OCI-LY7 (cell line): ENCODE measurements at regions not wholly inside any gene's neighbourhood (a gene's known extent, or its start where the extent isn't known, plus 50 kb on each side); places are given as distances from the start of the nearest gene placed in this dataset.

Experiments
- BruUV-seq: library from RNA; stranded (reverse); fragments of 400-500 nt; replicated peaks from 2 replicates; lab custom pipeline; 2021; lab: Mats Ljungman, UMichigan
- CTCF ChIA-PET: fragments of 300-600 bp; sonication (Branson Sonifier 250); formaldehyde crosslinking; loops from one replicate; lab custom pipeline; 2022; ENCODE audit warnings: antibody characterized with exemption; ENCODE audit not compliant: unreplicated experiment; lab: Charles Lee
- POLR2A ChIA-PET: fragments of 300-600 bp; sonication (Branson Sonifier 250); formaldehyde crosslinking; loops from one replicate; lab custom pipeline; 2022; ENCODE audit warnings: antibody characterized with exemption; lab: Charles Lee
- DNase-seq: peaks from one replicate; pipeline ENCODE4 v3.0.0-alpha.2; 2015; ENCODE audit warnings: low spot score
- H2AFZ ChIP-seq: fragments of 200-600 bp; sonication (generic), shearing (Covaris generic); 2 replicates; pipeline ENCODE4 v1.6.1; 2014; ENCODE audit warnings: mild to moderate bottlenecking, antibody characterized with exemption, low read length, moderate library complexity
- H3K27ac ChIP-seq: fragments of 200-600 bp; sonication (generic); 2 replicates; pipeline ENCODE4 v1.5.1; 2014; ENCODE audit warnings: mixed run types, low read depth, mild to moderate bottlenecking, moderate library complexity, low read length, inconsistent platforms; ENCODE audit not compliant: poor library complexity, severe bottlenecking
- H3K36me3 ChIP-seq: fragments of 200-600 bp; sonication (generic); 2 replicates; pipeline ENCODE4 v1.6.1; 2014; ENCODE audit warnings: mild to moderate bottlenecking, antibody characterized with exemption, low read length, moderate library complexity, mixed read lengths; ENCODE audit not compliant: insufficient read depth
- H3K4me1 ChIP-seq: fragments of 200-600 bp; sonication (generic); 2 replicates; pipeline ENCODE4 v1.5.1; 2014; ENCODE audit warnings: mild to moderate bottlenecking, low read length; ENCODE audit not compliant: insufficient read depth, poor library complexity, severe bottlenecking
- H3K4me2 ChIP-seq: fragments of 200-600 bp; sonication (generic); 2 replicates; pipeline ENCODE4 v1.6.1; 2014; ENCODE audit warnings: mild to moderate bottlenecking, low read length
- H3K4me3 ChIP-seq: fragments of 200-600 bp; sonication (generic); 2 replicates; pipeline ENCODE4 v1.5.1; 2014; ENCODE audit warnings: mild to moderate bottlenecking, low read depth, low read length; ENCODE audit not compliant: poor library complexity, severe bottlenecking
- H3K79me2 ChIP-seq: fragments of 200-600 bp; sonication (generic); 2 replicates; pipeline ENCODE4 v1.6.1; 2016; ENCODE audit warnings: low read depth, mild to moderate bottlenecking, low read length, moderate library complexity, mixed read lengths; ENCODE audit not compliant: insufficient read depth
- H3K9me2 ChIP-seq: fragments of 200-600 bp; sonication (generic); 2 replicates; pipeline ENCODE4 v1.6.1; 2016; ENCODE audit warnings: mild to moderate bottlenecking, low read length, mixed read lengths; ENCODE audit not compliant: insufficient read depth
- H3K9me3 ChIP-seq: fragments of 200-600 bp; sonication (generic); 2 replicates; pipeline ENCODE4 v1.6.1; 2014; ENCODE audit warnings: mild to moderate bottlenecking, mixed run types, low read length, mixed read lengths
- H4K20me1 ChIP-seq: fragments of 200-600 bp; sonication (generic); 2 replicates; pipeline ENCODE4 v1.6.1; 2014; ENCODE audit warnings: mild to moderate bottlenecking, antibody characterized with exemption, low read length, moderate library complexity, mixed read lengths; ENCODE audit not compliant: insufficient read depth
- EZH2phosphoT487 ChIP-seq: fragments of 200-600 bp; sonication (generic); IDR thresholded peaks from 2 replicates; pipeline ENCODE4 v1.6.1; 2018; ENCODE audit warnings: low read depth, borderline replicate concordance, mild to moderate bottlenecking, mixed run types, antibody characterized with exemption, low read length, moderate library complexity, mixed read lengths
- intact Hi-C: fragments of 100-400 bp; cut with micrococcal nuclease; formaldehyde crosslinking; loops from one replicate; pipeline ENCODE4 v1.10.0; 2022; ENCODE audit not compliant: unreplicated experiment
- TF ChIP-seq, protein P1 (sequence below): fragments of 200-600 bp; sonication (generic); conservative IDR thresholded peaks from 2 replicates; pipeline ENCODE4 v1.5.1; 2014; ENCODE audit warnings: mild to moderate bottlenecking, antibody characterized with exemption, low read length, moderate library complexity, mixed read lengths

GRCh38 chr10:75342397-75342796, 59.2 kb downstream of the ZNF503 start:
- no peaks in the 10 kb centered on the region for H3K9me2 ChIP-seq
- H3K27ac ChIP-seq = no peak overlapping the region
- intact Hi-C loops = no loop called here
- H3K79me2 ChIP-seq = no peaks in the 10 kb centered on the region
- CTCF ChIA-PET = interaction anchor here (0.6 kb wide), 1 partner anchor 599 kb away, joined by 3 read pairs; no protein-coding TSS in a partner anchor
- no peaks in the 10 kb centered on the region for H3K4me1 ChIP-seq
- TF ChIP-seq EZH2phosphoT487 = no peak
- TF ChIP-seq, protein P1, sequence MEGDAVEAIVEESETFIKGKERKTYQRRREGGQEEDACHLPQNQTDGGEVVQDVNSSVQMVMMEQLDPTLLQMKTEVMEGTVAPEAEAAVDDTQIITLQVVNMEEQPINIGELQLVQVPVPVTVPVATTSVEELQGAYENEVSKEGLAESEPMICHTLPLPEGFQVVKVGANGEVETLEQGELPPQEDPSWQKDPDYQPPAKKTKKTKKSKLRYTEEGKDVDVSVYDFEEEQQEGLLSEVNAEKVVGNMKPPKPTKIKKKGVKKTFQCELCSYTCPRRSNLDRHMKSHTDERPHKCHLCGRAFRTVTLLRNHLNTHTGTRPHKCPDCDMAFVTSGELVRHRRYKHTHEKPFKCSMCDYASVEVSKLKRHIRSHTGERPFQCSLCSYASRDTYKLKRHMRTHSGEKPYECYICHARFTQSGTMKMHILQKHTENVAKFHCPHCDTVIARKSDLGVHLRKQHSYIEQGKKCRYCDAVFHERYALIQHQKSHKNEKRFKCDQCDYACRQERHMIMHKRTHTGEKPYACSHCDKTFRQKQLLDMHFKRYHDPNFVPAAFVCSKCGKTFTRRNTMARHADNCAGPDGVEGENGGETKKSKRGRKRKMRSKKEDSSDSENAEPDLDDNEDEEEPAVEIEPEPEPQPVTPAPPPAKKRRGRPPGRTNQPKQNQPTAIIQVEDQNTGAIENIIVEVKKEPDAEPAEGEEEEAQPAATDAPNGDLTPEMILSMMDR = no peak
- no peak overlapping the region for H3K4me3 ChIP-seq
- DNase-seq = no peak
- H3K36me3 ChIP-seq = no peaks in the 10 kb centered on the region
- no TSS peak for BruUV-seq
- H3K4me2 ChIP-seq = no peak overlapping the region
- POLR2A ChIA-PET = no interaction called here
- no peaks in the 10 kb centered on the region for H3K9me3 ChIP-seq
- no peak overlapping the region for H2AFZ ChIP-seq
- H4K20me1 ChIP-seq = no peaks in the 10 kb centered on the region

DNA sequence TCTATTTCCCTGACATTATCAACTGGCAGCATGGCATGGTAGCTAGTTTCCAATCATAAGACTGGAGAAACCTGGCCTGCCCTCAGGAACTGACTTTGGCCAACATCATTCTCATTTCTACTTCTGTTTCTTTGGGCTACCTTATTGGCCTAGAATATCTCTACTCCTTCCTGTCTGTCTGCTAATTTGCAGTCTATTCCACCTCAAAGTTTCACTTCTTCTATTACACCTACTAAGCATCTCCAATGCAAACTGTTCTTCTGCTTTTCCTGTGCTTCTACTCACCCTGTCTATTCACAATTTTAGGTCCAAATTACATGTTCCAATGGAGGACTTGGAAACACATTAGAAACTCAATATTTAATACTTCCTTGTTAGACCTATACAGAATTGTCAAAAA, 65.6 kb downstream of the ZNF503 start:
- ChIA-PET CTCF (no interaction called here), POLR2A (no interaction called here)
- Histone ChIP-seq H3K9me2 (no peaks in the 10 kb centered on the region), H4K20me1 (no peaks in the 10 kb centered on the region), H3K4me3 (no peak overlapping the region), H3K4me2 (peak overlapping the region; percentile 32), H3K9me3 (peaks cover 11% of the 10 kb centered on the region; the same call in 1 of the 2 replicates), H3K27ac (peak overlapping the region; percentile 25), H2AFZ (peak overlapping the region; percentile 13; the same call in 1 of the 2 replicates), H3K4me1 (peaks cover 17% of the 10 kb centered on the region), H3K79me2 (no peaks in the 10 kb centered on the region), H3K36me3 (no peaks in the 10 kb centered on the region)
- intact Hi-C loops = no loop called here
- peak; percentile 59 for DNase-seq
- BruUV-seq = no TSS peak
- TF ChIP-seq EZH2phosphoT487 = no peak
- TF ChIP-seq, protein P1 = no peak

- H2AFZ ChIP-seq = peak overlapping the region; percentile 13; the same call in 1 of the 2 replicates
- H3K9me3 ChIP-seq = peaks cover 11% of the 10 kb centered on the region; the same call in 1 of the 2 replicates
- no peaks in the 10 kb centered on the region for H3K79me2 ChIP-seq
- no TSS peak for BruUV-seq
- no peak overlapping the region for H3K4me2 ChIP-seq
- DNase-seq = no peak
- H3K9me2 ChIP-seq = no peaks in the 10 kb centered on the region
- H3K4me3 ChIP-seq = no peak overlapping the region
- POLR2A ChIA-PET = no interaction called here
- TF ChIP-seq, protein P1 = no peak
- TF ChIP-seq EZH2phosphoT487 = no peak
- CTCF ChIA-PET = no interaction called here
- H4K20me1 ChIP-seq = no peaks in the 10 kb centered on the region
- no peaks in the 10 kb centered on the region for H3K36me3 ChIP-seq
- H3K4me1 ChIP-seq = peaks cover 17% of the 10 kb centered on the region
- intact Hi-C loops = no loop called here
- no peak overlapping the region for H3K27ac ChIP-seq
Observed at GRCh38 chr10:75335191-75335590, 66.4 kb downstream of the ZNF503 start.
